OCI-LY3 (cell line): ENCODE measurements at regions not wholly inside any gene's neighbourhood (a gene's known extent, or its start where the extent isn't known, plus 50 kb on each side); places are given as distances from the start of the nearest gene placed in this dataset.

ENCODE experiments used
- H2AFZ ChIP-seq: fragments of 200-600, 300-600 bp; shearing (Covaris generic); 2 replicates; pipeline ENCODE4 v1.6.0; 2014; ENCODE audit warnings: antibody characterized with exemption, low read depth, low read length
- H3K27ac ChIP-seq: fragments of 200-600, 300-600 bp; sonication (generic); 2 replicates; pipeline ENCODE4 v1.5.1; 2014; ENCODE audit warnings: mild to moderate bottlenecking, low read length, moderate library complexity, mixed read lengths
- H3K27me3 ChIP-seq: fragments of 200-600, 300-600 bp; sonication (generic); 2 replicates; pipeline ENCODE4 v1.6.1; 2014; ENCODE audit warnings: low read depth, low read length, mixed read lengths
- H3K36me3 ChIP-seq: fragments of 200-600, 300-600 bp; sonication (generic); replicated peaks from 2 replicates; pipeline ENCODE3; 2014; ENCODE audit warnings: low read depth, low read length, mixed read lengths
- H3K4me1 ChIP-seq: fragments of 300-600, 200-600 bp; sonication (generic); 2 replicates; pipeline ENCODE4 v1.6.1; 2014; ENCODE audit warnings: low read length, mixed read lengths
- H3K4me2 ChIP-seq: fragments of 200-600, 300-600 bp; sonication (generic); 2 replicates; pipeline ENCODE4 v1.6.1; 2014; ENCODE audit warnings: low read length, mixed read lengths
- H3K4me3 ChIP-seq: fragments of 300-600, 200-600 bp; sonication (generic); 2 replicates; pipeline ENCODE4 v1.5.1; 2014; ENCODE audit warnings: antibody characterized with exemption, mild to moderate bottlenecking, low read length, moderate library complexity
- H3K79me2 ChIP-seq: fragments of 300-600, 200-600 bp; shearing (Covaris generic); 2 replicates; pipeline ENCODE4 v1.6.1; 2014; ENCODE audit warnings: mild to moderate bottlenecking, low read length, mixed read lengths
- H3K9ac ChIP-seq: fragments of 300-600, 200-600 bp; shearing (Covaris generic); 2 replicates; pipeline ENCODE4 v1.6.0; 2014; ENCODE audit warnings: mild to moderate bottlenecking, low read length, moderate library complexity
- H3K9me3 ChIP-seq: fragments of 200-600, 300-600 bp; shearing (Covaris generic); 2 replicates; pipeline ENCODE4 v1.6.1; 2014; ENCODE audit warnings: low read length, mixed read lengths; ENCODE audit not compliant: insufficient read depth
- H4K20me1 ChIP-seq: fragments of 200-600, 300-600 bp; sonication (generic); 2 replicates; pipeline ENCODE4 v1.6.1; 2016; ENCODE audit warnings: low read length, mixed read lengths; ENCODE audit not compliant: insufficient read depth
- EZH2phosphoT487 ChIP-seq: fragments of 200-600 bp; shearing (Covaris generic); IDR thresholded peaks from 2 replicates; pipeline ENCODE4 v1.6.1; 2018; ENCODE audit warnings: antibody characterized with exemption, mixed run types, low read depth
- TF ChIP-seq, protein P1 (sequence below): fragments of 200-600, 300-600 bp; sonication (generic); IDR thresholded peaks from 2 replicates; pipeline ENCODE4 v1.5.1; 2014; ENCODE audit warnings: antibody characterized with exemption, low read length, low read depth

DNA sequence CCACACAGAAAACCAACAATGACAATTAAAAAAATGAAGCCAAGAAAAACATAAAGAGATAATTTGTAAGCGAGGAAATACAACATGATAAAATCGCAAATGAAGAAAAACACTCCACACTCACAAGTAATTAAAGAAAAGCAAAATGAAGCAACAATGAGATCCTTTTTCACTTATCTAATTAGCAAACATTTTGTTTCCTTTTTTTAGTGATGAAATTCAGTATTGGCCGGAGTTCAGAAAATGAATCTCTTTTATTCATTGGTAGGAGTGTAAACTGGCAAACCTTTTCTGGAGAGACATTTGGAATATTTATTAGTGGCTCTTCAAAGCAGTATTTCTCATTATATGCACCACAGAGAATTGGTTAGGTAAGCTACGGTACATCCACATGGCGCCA is 70.6 kb upstream of the POMP start:
- H3K79me2 ChIP-seq: no peaks in the 10 kb centered on the region
- H3K9me3 ChIP-seq: no peaks in the 10 kb centered on the region
- no peak overlapping the region for H3K9ac ChIP-seq
- H3K27me3 ChIP-seq: no peaks in the 10 kb centered on the region
- TF ChIP-seq, protein P1, sequence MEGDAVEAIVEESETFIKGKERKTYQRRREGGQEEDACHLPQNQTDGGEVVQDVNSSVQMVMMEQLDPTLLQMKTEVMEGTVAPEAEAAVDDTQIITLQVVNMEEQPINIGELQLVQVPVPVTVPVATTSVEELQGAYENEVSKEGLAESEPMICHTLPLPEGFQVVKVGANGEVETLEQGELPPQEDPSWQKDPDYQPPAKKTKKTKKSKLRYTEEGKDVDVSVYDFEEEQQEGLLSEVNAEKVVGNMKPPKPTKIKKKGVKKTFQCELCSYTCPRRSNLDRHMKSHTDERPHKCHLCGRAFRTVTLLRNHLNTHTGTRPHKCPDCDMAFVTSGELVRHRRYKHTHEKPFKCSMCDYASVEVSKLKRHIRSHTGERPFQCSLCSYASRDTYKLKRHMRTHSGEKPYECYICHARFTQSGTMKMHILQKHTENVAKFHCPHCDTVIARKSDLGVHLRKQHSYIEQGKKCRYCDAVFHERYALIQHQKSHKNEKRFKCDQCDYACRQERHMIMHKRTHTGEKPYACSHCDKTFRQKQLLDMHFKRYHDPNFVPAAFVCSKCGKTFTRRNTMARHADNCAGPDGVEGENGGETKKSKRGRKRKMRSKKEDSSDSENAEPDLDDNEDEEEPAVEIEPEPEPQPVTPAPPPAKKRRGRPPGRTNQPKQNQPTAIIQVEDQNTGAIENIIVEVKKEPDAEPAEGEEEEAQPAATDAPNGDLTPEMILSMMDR: no peak
- no peak for TF ChIP-seq EZH2phosphoT487
- H3K4me1 ChIP-seq: peaks cover 21% of the 10 kb centered on the region
- no peak overlapping the region for H3K4me2 ChIP-seq
- no peaks in the 10 kb centered on the region for H3K36me3 ChIP-seq
- no peak overlapping the region for H3K4me3 ChIP-seq
- H4K20me1 ChIP-seq: no peaks in the 10 kb centered on the region
- H2AFZ ChIP-seq: no peak overlapping the region
- H3K27ac ChIP-seq: no peak overlapping the region

DNA sequence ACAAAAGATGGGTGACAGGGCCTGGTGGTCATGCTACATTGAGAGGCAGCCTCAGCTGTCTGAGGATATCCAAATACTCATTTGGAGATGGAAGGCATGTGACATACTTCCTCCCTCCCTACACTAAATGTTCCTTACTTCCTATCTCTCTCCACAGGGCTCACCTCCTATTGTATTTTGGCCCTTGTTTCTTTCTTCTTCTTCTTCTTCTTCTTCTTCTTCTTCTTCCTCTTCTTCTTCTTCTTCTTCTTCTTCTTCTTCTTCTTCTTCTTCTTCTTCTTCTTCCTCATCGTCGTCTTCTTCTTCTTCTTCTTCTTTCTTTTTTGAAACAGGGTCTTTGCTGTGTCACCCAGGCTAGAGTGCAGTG is 71.8 kb upstream of the POMP start:
- H3K79me2 ChIP-seq: no peaks in the 10 kb centered on the region
- TF ChIP-seq, protein P1: no peak
- TF ChIP-seq EZH2phosphoT487: no peak
- H3K36me3 ChIP-seq: no peaks in the 10 kb centered on the region
- no peak overlapping the region for H3K27ac ChIP-seq
- H3K9ac ChIP-seq: no peak overlapping the region
- no peaks in the 10 kb centered on the region for H4K20me1 ChIP-seq
- peaks cover 32% of the 10 kb centered on the region for H3K4me1 ChIP-seq
- H2AFZ ChIP-seq: no peak overlapping the region
- no peak overlapping the region for H3K4me3 ChIP-seq
- peak overlapping the region; percentile 8; the same call in 1 of the 2 replicates for H3K4me2 ChIP-seq
- no peaks in the 10 kb centered on the region for H3K27me3 ChIP-seq
- H3K9me3 ChIP-seq: no peaks in the 10 kb centered on the region

DNA sequence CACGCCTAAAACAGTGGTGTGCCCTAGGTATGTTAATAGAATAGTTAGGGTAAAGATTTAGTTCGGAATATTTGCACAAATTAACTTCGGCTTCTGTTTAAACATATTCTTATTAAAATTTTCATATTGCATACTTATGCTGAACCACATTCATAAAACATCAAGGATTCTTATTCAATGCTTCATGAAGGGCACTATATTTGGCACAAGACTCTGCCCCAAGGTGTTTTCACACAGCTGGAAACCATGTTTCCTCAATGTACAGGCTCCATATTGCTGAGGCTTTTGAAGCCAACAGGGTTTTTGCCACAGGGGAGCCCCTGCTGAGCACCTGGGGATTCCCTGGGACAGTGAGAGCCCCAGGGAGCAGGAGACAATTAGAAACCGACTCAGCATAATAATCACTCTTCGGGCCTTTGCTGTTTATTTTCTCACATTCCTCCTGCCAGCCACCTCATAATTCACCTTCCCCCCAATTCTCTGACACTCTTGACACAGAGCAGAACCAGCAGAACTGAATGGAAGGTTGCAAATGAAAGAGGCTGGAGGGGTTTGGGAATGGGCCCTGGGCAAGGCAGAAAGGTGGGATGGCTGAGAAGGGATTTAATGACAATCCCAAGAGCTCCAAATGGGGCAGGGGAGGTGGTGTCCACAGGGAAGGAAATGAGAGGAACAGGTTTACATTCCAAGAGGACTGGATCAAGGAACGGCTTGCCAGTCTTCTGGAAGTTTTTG is 72.3 kb upstream of the POMP start:
- no peak overlapping the region for H3K27ac ChIP-seq
- no peak overlapping the region for H3K9ac ChIP-seq
- 0 out of 2 replicates have a peak overlapping the region, but pooled peaks have one; percentile 11 for H2AFZ ChIP-seq
- no peaks in the 10 kb centered on the region for H4K20me1 ChIP-seq
- no peak overlapping the region for H3K4me3 ChIP-seq
- H3K4me1 ChIP-seq: peaks cover 38% of the 10 kb centered on the region
- no peaks in the 10 kb centered on the region for H3K27me3 ChIP-seq
- TF ChIP-seq, protein P1: no peak
- no peak for TF ChIP-seq EZH2phosphoT487
- H3K36me3 ChIP-seq: no peaks in the 10 kb centered on the region
- peak overlapping the region; percentile 8; the same call in 1 of the 2 replicates for H3K4me2 ChIP-seq
- no peaks in the 10 kb centered on the region for H3K79me2 ChIP-seq
- H3K9me3 ChIP-seq: no peaks in the 10 kb centered on the region

DNA sequence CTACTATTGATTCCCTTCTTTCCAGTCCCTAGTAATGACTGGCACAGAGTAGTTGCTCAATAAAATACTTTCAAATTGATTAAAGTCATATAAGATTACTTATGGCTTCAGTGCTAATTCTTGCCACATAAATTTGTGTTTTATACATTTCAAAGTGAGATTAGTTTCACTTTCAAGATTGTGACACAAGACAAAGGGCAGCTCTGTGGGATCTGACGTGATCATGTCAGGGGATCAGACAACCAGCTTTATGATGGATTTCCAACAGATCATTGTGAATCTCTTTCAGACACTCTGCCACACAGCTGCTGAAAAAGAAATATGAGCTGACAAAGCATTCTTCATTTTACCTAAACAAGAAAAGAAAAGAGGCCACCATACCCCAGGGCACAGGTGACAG is 73.4 kb upstream of the POMP start:
- Histone ChIP-seq H3K4me2 (no peak overlapping the region), H3K27me3 (no peaks in the 10 kb centered on the region), H4K20me1 (no peaks in the 10 kb centered on the region), H3K4me3 (no peak overlapping the region), H3K36me3 (no peaks in the 10 kb centered on the region), H3K9ac (no peak overlapping the region), H2AFZ (no peak overlapping the region), H3K4me1 (peaks cover 40% of the 10 kb centered on the region), H3K9me3 (no peaks in the 10 kb centered on the region), H3K79me2 (no peaks in the 10 kb centered on the region), H3K27ac (no peak overlapping the region)
- TF ChIP-seq EZH2phosphoT487: no peak
- TF ChIP-seq, protein P1: no peak
